ENCODE measurements at regions not wholly inside any gene's neighbourhood (a gene's known extent, or its start where the extent isn't known, plus 50 kb on each side); places are given as distances from the start of the nearest gene placed in this dataset.

DNA sequence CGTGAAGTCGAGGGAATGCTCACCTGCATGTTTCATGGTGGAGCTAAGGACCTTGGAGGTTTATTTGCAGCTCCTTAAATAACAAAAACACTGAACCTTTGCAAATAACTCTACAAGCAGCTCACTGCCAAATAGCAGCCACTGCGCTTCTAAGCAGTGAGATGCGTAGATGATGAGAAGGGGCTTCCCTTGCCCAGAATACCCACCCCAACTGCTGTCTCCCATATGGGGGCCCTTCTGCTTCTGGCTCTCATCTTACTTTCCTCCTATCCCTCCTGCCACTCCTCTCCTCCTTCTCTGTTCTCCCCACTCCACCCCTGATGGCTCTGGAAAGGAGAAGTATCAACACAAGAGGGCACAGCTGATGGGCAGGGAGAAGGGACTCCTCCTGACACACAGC is 193.3 kb upstream of the SSTR4 start:
- Histone ChIP-seq H3K27ac (no peak overlapping the region), H3K4me3 (no peak overlapping the region), H3K4me1 (peaks cover 0 to under 1% (median 0%) of the 10 kb centered on the region in 6 donors), H3K9me3 (no peaks in the 10 kb centered on the region), H3K36me3 (no peaks in the 10 kb centered on the region), H3K27me3 (replicated peaks in 1 of 7) (no peaks in the 10 kb centered on the region)
- TF ChIP-seq, protein P1, sequence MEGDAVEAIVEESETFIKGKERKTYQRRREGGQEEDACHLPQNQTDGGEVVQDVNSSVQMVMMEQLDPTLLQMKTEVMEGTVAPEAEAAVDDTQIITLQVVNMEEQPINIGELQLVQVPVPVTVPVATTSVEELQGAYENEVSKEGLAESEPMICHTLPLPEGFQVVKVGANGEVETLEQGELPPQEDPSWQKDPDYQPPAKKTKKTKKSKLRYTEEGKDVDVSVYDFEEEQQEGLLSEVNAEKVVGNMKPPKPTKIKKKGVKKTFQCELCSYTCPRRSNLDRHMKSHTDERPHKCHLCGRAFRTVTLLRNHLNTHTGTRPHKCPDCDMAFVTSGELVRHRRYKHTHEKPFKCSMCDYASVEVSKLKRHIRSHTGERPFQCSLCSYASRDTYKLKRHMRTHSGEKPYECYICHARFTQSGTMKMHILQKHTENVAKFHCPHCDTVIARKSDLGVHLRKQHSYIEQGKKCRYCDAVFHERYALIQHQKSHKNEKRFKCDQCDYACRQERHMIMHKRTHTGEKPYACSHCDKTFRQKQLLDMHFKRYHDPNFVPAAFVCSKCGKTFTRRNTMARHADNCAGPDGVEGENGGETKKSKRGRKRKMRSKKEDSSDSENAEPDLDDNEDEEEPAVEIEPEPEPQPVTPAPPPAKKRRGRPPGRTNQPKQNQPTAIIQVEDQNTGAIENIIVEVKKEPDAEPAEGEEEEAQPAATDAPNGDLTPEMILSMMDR (IDR thresholded peaks at IDR 0.05 in 8 of 11, conservative IDR thresholded peaks at IDR 0.05 in 3 of 11), result no peak
- TF ChIP-seq POLR2AphosphoS5 (IDR thresholded peaks at IDR 0.05), result no peak
- no peak for TF ChIP-seq POLR2A (IDR thresholded peaks at IDR 0.05)
- DNase-seq, result no peak
- 82 to 94% (median 91%) methylated on average over 4 of the region's 4 CpGs for WGBS, 5 donors
- intact Hi-C loops (cut with DNase I; ENCODE audit: low total_unique reads), result no loop called here

DNA sequence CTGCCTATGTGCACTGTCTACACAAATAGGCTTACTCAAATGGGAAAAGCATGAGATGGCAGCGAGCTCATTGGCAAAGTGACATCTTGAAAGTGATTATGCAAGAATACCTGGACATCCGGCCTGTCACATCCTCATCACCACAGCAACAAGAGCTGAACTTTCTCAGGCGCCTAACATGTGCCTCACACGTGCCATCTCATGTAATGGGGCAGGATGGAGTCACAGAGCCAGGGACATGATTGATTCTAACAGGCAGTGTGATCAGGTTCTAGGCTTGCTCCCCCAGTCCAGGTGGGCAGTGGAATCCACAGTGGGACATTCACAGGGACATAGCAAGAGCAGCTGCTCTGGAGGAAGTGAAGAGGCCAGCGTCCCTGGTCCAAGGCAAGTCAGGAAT is 192.3 kb upstream of the SSTR4 start:
- 78 to 91% (median 84%) methylated on average over 5 of the region's 5 CpGs for WGBS, 5 donors
- Histone ChIP-seq H3K27ac (no peak overlapping the region), H3K36me3 (no peaks in the 10 kb centered on the region), H3K4me1 (no peaks in the 10 kb centered on the region), H3K27me3 (replicated peaks in 1 of 7) (no peaks in the 10 kb centered on the region), H3K9me3 (peaks cover 0 to 7% (median 3%) of the 10 kb centered on the region in 8 donors), H3K4me3 (no peak overlapping the region)
- intact Hi-C loops (cut with DNase I; ENCODE audit: low total_unique reads), result no loop called here
- no peak for DNase-seq
- TF ChIP-seq, protein P1 (IDR thresholded peaks at IDR 0.05 in 8 of 11, conservative IDR thresholded peaks at IDR 0.05 in 3 of 11), result no peak
- TF ChIP-seq POLR2A (IDR thresholded peaks at IDR 0.05) (no peak), POLR2AphosphoS5 (IDR thresholded peaks at IDR 0.05) (no peak)

DNA sequence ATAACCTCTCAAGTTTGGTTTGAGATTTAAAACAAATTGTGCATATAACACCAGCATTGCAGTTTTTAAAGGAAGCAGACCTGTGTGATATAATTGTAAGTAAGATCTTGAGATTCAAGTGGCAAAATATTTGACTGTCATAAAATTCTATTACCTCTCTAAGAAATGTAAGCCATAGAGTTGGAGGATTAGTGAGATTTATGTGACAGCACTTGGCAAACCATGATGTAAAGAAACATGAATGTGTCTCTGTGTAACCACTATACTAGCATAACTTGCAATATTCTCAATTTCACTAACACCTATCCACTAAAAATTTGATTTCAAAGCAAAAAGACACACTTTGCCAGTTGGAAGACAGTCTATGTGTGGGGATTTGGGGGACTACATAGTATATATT is 190.2 kb upstream of the SSTR4 start:
- Histone ChIP-seq H3K9me3 (peaks cover 0 to 14% (median 8%) of the 10 kb centered on the region in 8 donors), H3K27me3 (replicated peaks in 1 of 7) (no peaks in the 10 kb centered on the region), H3K4me1 (no peaks in the 10 kb centered on the region), H3K4me3 (no peak overlapping the region), H3K36me3 (no peaks in the 10 kb centered on the region), H3K27ac (no peak overlapping the region)
- intact Hi-C loops (cut with DNase I; ENCODE audit: low total_unique reads), result no loop called here
- TF ChIP-seq, protein P1 (IDR thresholded peaks at IDR 0.05 in 8 of 11, conservative IDR thresholded peaks at IDR 0.05 in 3 of 11), result no peak
- TF ChIP-seq POLR2A (IDR thresholded peaks at IDR 0.05), result no peak
- TF ChIP-seq POLR2AphosphoS5 (IDR thresholded peaks at IDR 0.05), result no peak
- DNase-seq, result no peak

DNA sequence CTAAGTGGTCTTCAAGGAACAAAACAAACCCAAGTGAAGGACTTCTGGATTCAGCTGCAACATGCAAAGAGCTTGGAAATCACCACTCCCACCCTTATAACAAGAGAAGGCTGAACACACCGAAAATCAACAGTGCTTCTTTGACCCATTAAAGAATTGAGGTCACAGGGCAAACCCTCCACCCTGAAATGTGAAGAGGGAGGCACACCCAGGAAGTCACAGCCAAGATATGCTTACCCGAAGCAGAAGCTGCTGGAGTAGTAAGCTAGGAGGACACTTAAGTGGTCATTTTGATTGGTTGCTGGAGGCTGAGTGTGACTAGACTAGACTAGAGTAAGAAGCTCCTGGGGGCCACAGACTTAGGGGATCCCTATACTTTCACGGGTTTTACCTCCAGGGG is 188.2 kb upstream of the SSTR4 start:
- Histone ChIP-seq H3K4me1 (no peaks in the 10 kb centered on the region), H3K4me3 (no peak overlapping the region), H3K27ac (no peak overlapping the region), H3K9me3 (peaks cover 0 to 14% (median 8%) of the 10 kb centered on the region in 8 donors), H3K36me3 (no peaks in the 10 kb centered on the region), H3K27me3 (replicated peaks in 1 of 7) (peaks cover 0 to 2% (median 0%) of the 10 kb centered on the region in 7 donors)
- TF ChIP-seq POLR2AphosphoS5 (IDR thresholded peaks at IDR 0.05), result no peak
- TF ChIP-seq, protein P1 (IDR thresholded peaks at IDR 0.05 in 8 of 11, conservative IDR thresholded peaks at IDR 0.05 in 3 of 11), result no peak
- no peak for TF ChIP-seq POLR2A (IDR thresholded peaks at IDR 0.05)
- 41 to 66% (median 56%) methylated on average over 3 of the region's 3 CpGs for WGBS, 5 donors
- no peak for DNase-seq
- intact Hi-C loops (cut with DNase I; ENCODE audit: low total_unique reads), result no loop called here
